ENCODE measurements at regions not wholly inside any gene's neighbourhood (a gene's known extent, or its start where the extent isn't known, plus 50 kb on each side); places are given as distances from the start of the nearest gene placed in this dataset.

GRCh38 chr3:193816656-193817311 is 223.8 kb downstream of the OPA1 start:
- TF ChIP-seq CTCF (IDR thresholded peaks at IDR 0.05) (no peak), POLR2A (IDR thresholded peaks at IDR 0.05) (no peak)
